Stimulated activated CD8-positive, alpha-beta memory T cell treated with anti-CD3 and anti-CD28 coated beads, Interleukin-4, amount 100 ng/mL, for 24 hours (primary cell): ENCODE measurements at regions not wholly inside any gene's neighbourhood (a gene's known extent, or its start where the extent isn't known, plus 50 kb on each side); places are given as distances from the start of the nearest gene placed in this dataset.
"Not testable (repeated sequence)": the region's sequence is repeated elsewhere in the genome, so short reads cannot be mapped to it uniquely, and the experiment has no call there.

Experiments used
- DNase-seq: peaks from one replicate; pipeline ENCODE4 v3.0.0-alpha.2; 2020; ENCODE audit warnings: low read depth

- DNase-seq, result not testable (repeated sequence)
Observed at GRCh38 chr9:41075671-41076070, 52.8 kb downstream of the FOXD4L6 start.

DNA sequence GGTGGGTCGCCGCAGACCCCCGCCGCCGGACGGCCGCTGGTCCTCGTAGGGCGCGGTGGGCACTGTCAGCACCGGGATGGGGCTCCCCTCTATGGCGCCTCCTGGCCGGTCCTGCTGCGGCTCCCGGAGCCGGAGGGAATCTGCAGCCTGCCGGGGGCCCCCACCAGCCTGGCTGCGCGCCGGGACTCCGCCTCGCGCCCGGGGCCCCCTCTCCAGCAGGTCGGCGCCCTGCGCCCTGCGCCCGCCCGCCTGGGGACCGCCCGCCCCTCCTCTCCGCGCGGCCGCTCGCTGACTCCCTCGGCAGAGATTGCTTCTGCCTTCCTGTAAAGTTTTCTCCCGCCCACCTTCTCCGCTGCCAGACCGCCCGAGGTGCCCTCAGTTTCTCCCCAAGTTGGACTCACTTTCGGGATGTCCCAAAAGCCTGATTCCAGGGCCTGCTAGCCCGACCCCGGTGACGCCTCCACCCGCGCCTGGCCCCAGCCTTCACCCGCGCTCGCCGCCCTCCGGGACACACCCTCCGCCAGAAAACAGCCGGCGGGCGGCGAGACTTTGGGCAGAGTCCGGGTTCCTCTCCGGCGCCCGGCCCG is 54.0 kb downstream of the FOXD4L6 start:
- DNase-seq, result not testable (repeated sequence)

GRCh38 chr9:41073471-41074243 is 54.8 kb downstream of the FOXD4L6 start:
- not testable (repeated sequence) for DNase-seq

DNA sequence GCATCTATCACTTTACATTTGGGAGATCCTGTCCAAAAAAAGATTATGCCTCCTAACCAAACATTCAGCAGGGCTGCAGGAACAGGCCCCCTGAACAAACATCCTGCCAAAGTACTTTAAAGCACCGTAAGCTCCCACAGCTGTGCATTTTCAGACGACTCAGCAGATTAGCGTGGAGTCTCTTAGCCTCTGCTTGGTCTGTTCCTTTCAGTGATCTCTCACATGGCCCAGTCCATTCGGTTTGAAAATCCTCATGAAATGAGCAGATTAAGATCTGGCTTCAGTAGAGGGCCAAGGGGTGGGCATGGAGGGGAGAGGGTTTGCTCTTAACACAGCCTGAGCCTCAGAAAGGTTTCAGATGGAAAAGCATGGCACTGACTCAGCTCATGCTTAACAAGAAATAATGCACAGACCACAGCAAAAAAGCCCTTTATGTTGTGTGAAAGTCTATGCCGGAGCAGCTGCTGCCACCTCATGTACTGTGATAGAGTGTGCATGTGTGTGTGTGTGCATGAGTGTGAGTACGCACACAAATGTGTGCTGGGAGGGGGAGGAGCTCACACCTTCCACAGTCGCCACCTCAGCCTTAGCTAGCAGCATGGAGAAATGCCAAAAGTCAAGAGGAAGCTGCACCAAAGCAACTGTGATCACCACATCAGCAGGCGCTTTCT is 64.2 kb downstream of the FOXD4L6 start:
- not testable (repeated sequence) for DNase-seq

- not testable (repeated sequence) for DNase-seq
Observed at GRCh38 chr9:41063243-41063642, 65.2 kb downstream of the FOXD4L6 start.

DNA sequence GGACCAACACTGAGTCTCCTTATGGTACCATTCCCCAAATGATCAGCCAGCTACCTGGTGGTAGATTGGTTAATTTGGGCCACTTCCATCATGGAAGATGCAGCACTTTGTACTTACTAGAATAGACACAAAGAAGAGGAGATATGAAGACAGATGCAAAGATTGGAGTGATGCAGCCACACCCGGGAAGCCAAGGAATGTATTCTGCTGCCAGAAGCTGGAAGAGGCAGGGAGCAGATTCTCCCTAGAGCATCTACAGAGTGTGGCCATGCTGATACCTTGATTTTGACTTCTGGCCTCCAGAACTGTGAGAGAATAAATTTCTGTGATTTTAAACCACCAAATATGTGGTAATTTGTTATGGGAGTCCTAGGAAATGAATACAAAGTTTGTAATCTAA is 68.9 kb downstream of the FOXD4L6 start:
- DNase-seq, result not testable (repeated sequence)

DNA sequence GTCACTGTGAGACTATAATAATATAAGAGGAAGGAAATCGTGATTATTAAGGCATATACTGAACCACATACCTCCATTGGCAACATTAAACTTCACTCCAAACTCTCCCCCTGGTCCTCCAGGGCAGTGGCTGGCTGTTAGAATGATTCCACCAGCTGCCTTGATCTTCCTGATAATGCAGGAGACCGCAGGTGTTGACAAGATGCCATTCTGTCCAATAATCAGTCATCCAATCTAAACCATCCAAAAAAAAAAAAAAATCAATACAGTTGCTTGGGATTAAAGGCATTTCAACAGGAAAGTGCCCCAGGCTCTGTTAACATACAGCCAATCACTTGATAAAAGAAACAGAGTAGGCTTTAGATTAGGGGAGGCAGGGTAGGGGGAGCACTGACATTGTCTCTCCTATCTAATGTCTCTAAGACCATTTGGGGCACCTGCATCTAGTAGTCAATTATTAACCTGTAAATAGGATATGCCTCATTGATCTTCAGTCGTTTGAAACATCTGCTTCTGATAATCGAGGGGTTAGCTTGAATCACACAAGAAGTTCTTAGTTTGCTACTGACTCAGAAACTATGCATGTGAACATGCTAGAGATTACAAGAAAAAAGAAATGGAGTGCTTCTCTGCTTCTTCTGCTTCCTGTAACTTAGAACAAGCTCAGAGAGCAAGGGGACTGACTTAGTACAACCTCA is 74.7 kb downstream of the FOXD4L6 start:
- not testable (repeated sequence) for DNase-seq

- DNase-seq, result not testable (repeated sequence)
Observed at GRCh38 chr9:41048672-41049071, 79.8 kb downstream of the FOXD4L6 start.

- DNase-seq, result not testable (repeated sequence)
Observed at GRCh38 chr9:41047792-41048191, 80.7 kb downstream of the FOXD4L6 start.

DNA sequence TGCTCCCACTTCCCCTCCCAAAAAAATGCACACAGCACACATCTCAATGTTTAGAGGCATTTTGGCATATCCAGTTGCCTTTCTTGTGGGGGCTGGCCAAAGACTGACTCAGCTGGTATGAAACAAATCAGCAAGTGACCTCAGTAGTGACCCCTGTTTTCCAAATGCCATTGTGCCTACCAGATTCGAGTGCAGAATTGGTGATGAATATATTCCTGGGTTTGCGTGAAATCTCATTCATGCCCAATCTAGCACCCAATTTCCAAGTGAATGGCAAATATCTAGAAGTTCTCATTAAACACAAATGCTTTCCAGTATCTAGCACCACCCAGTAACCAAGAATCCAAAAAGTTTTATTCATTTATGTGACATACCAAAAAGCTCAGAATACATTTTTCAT is 83.6 kb downstream of the FOXD4L6 start:
- DNase-seq, result not testable (repeated sequence)

- not testable (repeated sequence) for DNase-seq
Observed at GRCh38 chr9:41043433-41043832, 85.0 kb downstream of the FOXD4L6 start.

- DNase-seq, result not testable (repeated sequence)
Observed at GRCh38 chr9:41042111-41042510, 86.4 kb downstream of the FOXD4L6 start.

- DNase-seq, result not testable (repeated sequence)
Observed at GRCh38 chr9:41040705-41041342, 87.7 kb downstream of the FOXD4L6 start.

GRCh38 chr9:41035276-41035675 is 93.2 kb downstream of the FOXD4L6 start:
- not testable (repeated sequence) for DNase-seq

- not testable (repeated sequence) for DNase-seq
Observed at GRCh38 chr9:41034699-41035197, 93.7 kb downstream of the FOXD4L6 start.

DNA sequence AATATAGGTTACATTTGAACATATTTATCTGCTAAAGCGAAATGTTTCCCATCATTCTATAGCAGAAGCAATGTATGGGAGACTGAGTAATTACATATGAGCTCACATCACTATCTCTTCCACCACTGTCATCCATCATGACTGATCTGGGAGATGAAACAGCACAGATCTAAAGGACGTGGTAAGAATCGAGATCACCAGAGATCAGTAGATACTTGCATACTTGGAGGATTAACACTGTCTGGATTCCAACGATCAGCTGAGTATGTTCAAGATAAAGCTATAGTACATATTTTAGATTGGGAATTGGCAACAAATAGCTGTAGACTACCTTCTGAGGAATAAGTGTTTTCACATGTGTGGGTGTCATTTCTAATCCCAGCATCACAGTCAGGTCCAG is 94.6 kb downstream of the FOXD4L6 start:
- DNase-seq, result not testable (repeated sequence)

DNA sequence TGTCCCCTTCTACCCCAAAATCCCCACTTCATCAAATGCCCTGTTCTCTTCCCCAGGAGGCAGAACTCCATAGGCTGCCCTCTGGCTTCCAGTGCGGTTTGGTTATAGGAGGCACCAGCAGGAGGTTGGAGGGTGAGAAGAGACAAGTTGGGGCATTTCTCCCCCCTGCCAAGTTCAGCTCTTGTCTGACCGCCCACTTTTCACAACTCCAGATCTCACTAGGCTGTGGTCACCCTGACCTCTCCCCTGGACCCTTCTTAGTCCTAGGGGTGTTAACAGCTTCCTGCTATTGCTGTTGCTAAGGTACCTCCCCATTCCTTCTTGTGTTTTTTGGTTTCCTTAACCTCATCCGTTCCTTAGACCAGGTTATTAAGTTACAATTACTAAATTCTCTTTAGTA is 95.1 kb downstream of the FOXD4L6 start:
- DNase-seq, result not testable (repeated sequence)

GRCh38 chr9:41026912-41027676 is 101.4 kb downstream of the FOXD4L6 start:
- not testable (repeated sequence) for DNase-seq

GRCh38 chr9:41022365-41022764 is 106.1 kb downstream of the FOXD4L6 start:
- DNase-seq, result not testable (repeated sequence)

DNA sequence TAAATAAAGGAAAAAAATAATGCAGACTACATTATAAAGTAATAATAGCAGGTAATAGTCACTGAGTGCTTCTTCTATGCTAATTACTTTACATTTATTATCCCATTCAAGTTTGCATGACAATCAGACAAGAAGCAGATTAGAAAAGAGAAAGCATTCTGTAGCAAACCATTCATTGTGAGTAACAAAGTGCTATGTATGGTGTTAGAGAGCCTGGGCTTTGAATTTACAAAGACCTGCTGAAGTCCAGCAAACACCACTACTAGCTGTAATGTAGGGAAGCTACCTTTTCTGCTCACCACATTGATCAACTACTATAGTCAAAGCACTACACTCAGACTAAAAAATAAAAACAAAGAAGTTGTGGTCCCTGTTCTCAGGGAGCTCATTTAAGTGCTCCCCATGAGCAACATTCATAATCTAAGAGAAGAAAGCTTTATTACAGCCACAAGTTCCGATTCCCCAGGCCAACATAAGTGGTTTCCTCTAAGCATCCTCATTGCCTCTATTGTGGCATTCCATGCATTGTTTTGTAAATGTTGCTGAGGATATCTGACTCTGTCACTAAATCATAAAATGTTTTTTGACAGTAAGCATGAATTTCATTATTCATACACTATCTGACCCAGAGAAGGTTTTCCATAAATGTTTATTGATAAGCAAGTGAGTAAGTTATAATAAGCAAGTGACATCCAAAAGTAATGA is 108.5 kb downstream of the FOXD4L6 start:
- DNase-seq, result not testable (repeated sequence)
